ENCODE measurements at regions not wholly inside any gene's neighbourhood (a gene's known extent, or its start where the extent isn't known, plus 50 kb on each side); places are given as distances from the start of the nearest gene placed in this dataset.
"Not testable (repeated sequence)": the region's sequence is repeated elsewhere in the genome, so short reads cannot be mapped to it uniquely, and the experiment has no call there.

DNA sequence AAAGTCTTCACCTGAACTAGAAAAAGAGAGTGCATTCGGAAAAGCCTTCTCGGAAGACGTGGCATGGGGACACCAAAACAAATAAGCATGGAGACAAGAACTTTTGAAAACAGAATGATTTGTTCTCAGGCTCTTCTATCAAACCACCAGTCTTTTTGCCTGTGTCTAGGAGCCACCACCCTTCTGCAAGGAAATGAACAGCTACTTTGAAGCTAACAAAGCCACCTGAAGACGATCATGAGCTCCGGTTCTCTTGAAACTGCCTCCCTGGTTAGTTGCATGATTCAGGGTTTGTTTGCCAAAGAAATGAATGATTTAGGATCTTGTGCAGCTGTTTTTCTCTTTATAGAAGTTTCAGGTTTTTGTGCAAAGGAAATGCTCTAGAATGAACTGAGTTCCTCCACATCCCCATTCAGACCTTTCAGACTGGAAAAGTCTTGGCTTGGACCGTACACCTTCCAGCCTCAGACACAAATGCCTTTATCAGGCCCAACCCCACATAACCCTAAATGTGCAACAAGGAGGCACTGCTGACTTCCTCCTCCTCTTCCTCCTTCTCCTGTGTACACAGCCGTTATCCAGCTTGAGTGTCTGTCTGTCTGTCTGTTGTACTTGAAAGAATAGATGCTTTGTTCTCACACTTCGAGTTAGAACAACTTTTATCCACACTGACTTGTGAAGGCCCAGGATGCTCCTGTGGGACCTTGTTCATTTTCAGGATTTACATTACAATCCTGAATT lies 334.8 kb upstream of the KLF3 start:
- H3K4me3 Mint-ChIP-seq: no peak overlapping the region
- no peak for ATAC-seq
- DNase-seq (ENCODE audit: low spot score): no peak
- peaks cover 40 to 43% of the 10 kb centered on the region in 2 donors for H3K4me1 Mint-ChIP-seq (ENCODE audit: low read depth in 2 of 2)
- peak overlapping the region; percentile 47 to 69 for H3K27ac Mint-ChIP-seq
- no peaks in the 10 kb centered on the region for H3K27me3 Mint-ChIP-seq
- H3K36me3 Mint-ChIP-seq: peaks cover 10% of the 10 kb centered on the region
- peaks cover 5% of the 10 kb centered on the region for H3K9me3 Mint-ChIP-seq

DNA sequence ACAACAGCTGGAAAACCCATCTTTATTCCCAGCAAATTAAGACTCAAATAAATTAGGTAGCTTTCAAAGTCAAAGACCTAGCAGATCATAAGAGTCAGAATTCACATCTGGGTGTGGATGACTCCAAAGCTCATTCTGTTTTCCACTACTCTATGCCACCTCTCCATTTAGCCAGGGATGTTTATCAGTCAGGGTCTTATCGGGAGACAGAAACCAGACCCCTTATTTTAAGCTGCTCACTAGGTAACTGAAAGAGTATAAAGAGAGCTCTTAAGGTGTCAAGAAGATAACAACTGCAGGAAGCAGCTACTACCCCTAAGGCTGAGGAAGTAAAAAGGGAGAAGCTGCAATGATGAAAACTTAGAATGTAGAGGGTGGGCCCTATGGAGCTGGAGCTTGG lies 333.7 kb upstream of the KLF3 start:
- Mint-ChIP-seq H3K27ac (peak overlapping the region in 1 of 2 donors; percentile 98), H3K27me3 (no peaks in the 10 kb centered on the region), H3K4me1 (ENCODE audit: low read depth in 2 of 2) (peaks cover 48 to 54% of the 10 kb centered on the region in 2 donors), H3K4me3 (no peak overlapping the region), H3K9me3 (peaks cover 5% of the 10 kb centered on the region), H3K36me3 (peaks cover 7% of the 10 kb centered on the region)
- DNase-seq (ENCODE audit: low spot score) (no peak), ATAC-seq (no peak)

DNA sequence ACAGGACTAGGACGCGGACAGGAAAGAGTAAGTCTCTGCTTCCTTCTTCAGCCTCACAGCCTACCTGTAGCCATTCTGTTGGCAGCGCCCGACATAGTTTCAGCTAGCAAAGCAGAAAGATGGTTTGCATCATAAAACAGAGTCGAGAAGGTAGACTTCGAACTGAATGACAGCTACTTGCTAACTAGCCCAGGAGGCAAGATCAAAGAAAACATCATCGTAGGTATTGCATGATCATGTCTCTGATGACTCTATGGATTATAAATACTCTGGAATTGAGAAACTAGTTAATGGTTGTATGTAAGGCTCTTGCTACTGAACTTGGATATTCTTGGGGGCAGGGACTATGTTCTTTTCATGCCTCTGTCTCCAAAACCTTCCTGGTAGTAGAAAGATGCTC lies 333.1 kb upstream of the KLF3 start:
- Mint-ChIP-seq H3K36me3 (peaks cover 5% of the 10 kb centered on the region), H3K4me1 (ENCODE audit: low read depth in 2 of 2) (peaks cover 54 to 57% of the 10 kb centered on the region in 2 donors), H3K4me3 (no peak overlapping the region), H3K9me3 (peaks cover 3% of the 10 kb centered on the region), H3K27ac (peak overlapping the region in 1 of 2 donors; percentile 98), H3K27me3 (no peaks in the 10 kb centered on the region)
- ATAC-seq (no peak), DNase-seq (ENCODE audit: low spot score) (no peak)

DNA sequence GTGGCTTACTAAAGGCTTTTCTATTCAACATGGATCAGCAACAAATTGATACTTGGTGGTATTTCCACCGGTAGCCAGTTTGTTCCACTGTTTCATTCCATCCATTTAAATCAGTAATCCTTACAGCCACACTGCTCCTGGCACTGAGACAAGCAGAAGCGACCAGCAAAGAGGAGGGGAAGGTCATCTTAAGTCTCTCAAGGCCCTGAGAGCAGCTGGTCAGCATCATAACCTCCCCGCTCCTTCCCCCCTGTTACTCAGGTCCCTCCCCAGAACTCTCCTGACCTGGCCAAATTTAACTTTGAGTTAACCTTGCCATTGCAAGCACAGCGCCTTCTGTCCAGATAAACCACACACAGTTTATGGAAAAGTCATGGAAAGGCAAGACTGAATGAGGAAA lies 331.3 kb upstream of the KLF3 start:
- Mint-ChIP-seq H3K4me3 (peak overlapping the region; percentile 61), H3K4me1 (ENCODE audit: low read depth in 2 of 2) (peaks cover 54 to 57% of the 10 kb centered on the region in 2 donors), H3K27me3 (no peaks in the 10 kb centered on the region), H3K36me3 (peaks cover 5% of the 10 kb centered on the region), H3K9me3 (no peaks in the 10 kb centered on the region), H3K27ac (peak overlapping the region; percentile 83 to 98)
- DNase-seq (ENCODE audit: low spot score) (no peak), ATAC-seq (no peak)

DNA sequence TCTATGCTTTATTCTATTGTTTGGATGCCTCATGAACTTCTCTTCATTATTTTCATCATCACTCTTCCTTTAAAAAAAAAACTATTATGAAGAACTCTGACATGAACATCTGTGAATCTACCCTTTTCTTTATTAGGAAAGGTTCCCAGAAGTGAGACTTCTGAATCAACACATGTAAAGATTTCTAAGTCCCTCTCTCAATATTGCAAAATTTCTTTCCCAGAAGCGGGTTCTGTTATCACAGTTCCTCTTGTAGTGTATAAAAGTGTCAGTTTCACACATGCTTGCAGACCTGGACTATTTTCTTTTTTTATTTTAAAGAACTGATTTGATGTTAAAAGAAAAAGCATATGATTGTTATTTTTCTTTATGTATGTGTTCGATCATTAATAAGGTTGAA lies 330.8 kb upstream of the KLF3 start:
- peaks cover 51 to 55% of the 10 kb centered on the region in 2 donors for H3K4me1 Mint-ChIP-seq (ENCODE audit: low read depth in 2 of 2)

DNA sequence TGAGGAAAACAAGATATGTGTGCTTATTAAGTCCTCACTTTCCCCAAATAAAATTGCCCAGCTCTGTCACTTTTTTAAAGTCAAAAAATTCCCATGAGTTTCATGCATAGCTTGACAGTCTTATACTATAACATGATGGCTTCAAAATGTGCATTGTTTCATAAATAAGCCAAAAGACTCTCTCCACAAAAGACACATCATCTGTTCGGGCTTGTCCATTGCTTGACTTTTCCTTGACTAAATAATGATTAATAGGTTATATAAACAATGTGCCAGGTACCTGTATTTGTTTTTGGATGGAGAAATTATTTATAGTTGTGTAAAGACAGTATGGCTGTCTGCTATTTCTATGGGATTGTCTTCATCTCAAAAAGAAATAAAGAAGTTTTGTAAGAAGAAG lies 329.2 kb upstream of the KLF3 start:
- Mint-ChIP-seq H3K36me3 (peaks cover 24% of the 10 kb centered on the region), H3K27ac (peak overlapping the region; percentile 83 to 98), H3K4me3 (peak overlapping the region; percentile 43), H3K9me3 (peaks cover 13% of the 10 kb centered on the region), H3K4me1 (ENCODE audit: low read depth in 2 of 2) (peaks cover 42 to 48% of the 10 kb centered on the region in 2 donors), H3K27me3 (no peaks in the 10 kb centered on the region)
- DNase-seq (ENCODE audit: low spot score) (no peak), ATAC-seq (no peak)

More for the DNA sequence above, 330.8 kb upstream of the KLF3 start:
- H3K27me3 Mint-ChIP-seq: no peaks in the 10 kb centered on the region
- H3K9me3 Mint-ChIP-seq: peaks cover 5% of the 10 kb centered on the region
- H3K4me3 Mint-ChIP-seq: peak overlapping the region; percentile 61
- H3K36me3 Mint-ChIP-seq: peaks cover 11% of the 10 kb centered on the region
- DNase-seq (ENCODE audit: low spot score): no peak
- peak; percentile 73 to 86 for ATAC-seq
- peak overlapping the region; percentile 83 to 98 for H3K27ac Mint-ChIP-seq

DNA sequence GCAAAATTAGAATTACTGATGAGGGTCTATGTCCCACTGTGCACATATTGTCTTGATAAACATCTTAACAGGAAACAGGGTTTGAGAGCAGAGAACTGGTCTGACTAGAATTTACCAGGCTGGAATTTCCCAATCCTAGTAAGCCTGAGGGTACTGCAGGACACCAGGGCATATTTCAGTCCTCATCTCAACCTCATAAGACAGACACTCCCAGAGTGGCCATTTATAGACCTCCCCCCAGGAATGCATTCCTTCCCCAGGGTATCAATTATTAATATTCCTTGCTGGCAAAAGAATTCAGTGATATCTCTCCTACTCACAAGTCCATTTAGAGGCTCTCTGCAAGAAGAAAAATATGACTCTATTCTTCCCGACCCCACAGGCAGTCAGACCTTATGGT lies 325.1 kb upstream of the KLF3 start:
- Mint-ChIP-seq H3K9me3 (peaks cover 13% of the 10 kb centered on the region), H3K27ac (peak overlapping the region; percentile 38 to 73), H3K4me1 (ENCODE audit: low read depth in 2 of 2) (peaks cover 23 to 28% of the 10 kb centered on the region in 2 donors), H3K36me3 (peaks cover 24% of the 10 kb centered on the region)
- not testable (repeated sequence) for H3K27me3 Mint-ChIP-seq; ATAC-seq; H3K4me3 Mint-ChIP-seq; DNase-seq (ENCODE audit: low spot score)

DNA sequence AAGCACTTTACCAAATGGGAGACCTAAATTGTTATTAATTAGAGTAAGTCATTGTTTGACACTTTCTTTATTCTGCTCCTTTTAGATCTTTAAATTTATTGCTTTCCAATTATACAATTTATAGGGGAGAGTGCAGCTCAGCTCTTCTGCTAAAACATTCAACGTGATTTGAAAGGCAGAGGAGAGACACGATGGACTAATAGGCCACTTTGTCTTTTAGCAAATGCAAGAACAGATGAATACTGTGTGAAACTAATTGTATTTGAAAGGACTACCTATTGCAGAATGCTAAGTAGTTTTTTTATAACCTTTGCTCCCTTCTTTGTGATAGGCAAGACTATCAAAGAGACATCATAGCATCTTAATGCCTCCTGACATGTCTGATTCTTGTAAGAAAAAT lies 320.4 kb upstream of the KLF3 start:
- Mint-ChIP-seq H3K27ac (no peak overlapping the region), H3K4me1 (ENCODE audit: low read depth in 2 of 2) (peaks cover 6 to 7% of the 10 kb centered on the region in 2 donors), H3K9me3 (peaks cover 13% of the 10 kb centered on the region), H3K27me3 (peaks cover 0 to 5% of the 10 kb centered on the region in 2 donors), H3K36me3 (peaks cover 29% of the 10 kb centered on the region), H3K4me3 (no peak overlapping the region)
- DNase-seq (ENCODE audit: low spot score): no peak
- ATAC-seq: no peak

DNA sequence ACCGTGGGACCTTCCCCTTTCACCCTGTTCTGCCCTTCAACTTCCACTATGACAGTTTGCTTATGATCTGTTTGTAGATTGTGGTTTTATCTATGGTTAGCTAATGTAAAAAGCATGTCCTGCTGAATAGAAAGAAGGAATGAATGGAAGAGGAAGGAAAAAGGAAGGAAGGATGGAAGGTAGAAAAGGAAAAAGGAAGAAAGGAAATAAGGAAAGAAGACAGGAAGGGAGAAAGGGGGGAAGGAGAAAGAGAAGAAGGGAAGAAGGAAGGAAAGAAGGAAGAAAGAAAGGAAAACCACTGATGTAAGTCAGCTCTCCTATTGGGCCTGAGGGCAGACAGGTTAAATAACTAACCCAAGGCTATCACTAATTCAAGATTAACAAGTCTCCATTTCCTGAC lies 319.1 kb upstream of the KLF3 start:
- H3K27ac Mint-ChIP-seq: peak overlapping the region in 1 of 2 donors; percentile 24
- peaks cover 10% of the 10 kb centered on the region for H3K9me3 Mint-ChIP-seq
- H3K36me3 Mint-ChIP-seq: peaks cover 20% of the 10 kb centered on the region
- H3K27me3 Mint-ChIP-seq: peaks cover under 1 to 5% of the 10 kb centered on the region in 2 donors
- H3K4me1 Mint-ChIP-seq (ENCODE audit: low read depth in 2 of 2): peaks cover 4 to 6% of the 10 kb centered on the region in 2 donors
- ATAC-seq (no peak), DNase-seq (ENCODE audit: low spot score) (no peak)
- no peak overlapping the region for H3K4me3 Mint-ChIP-seq

DNA sequence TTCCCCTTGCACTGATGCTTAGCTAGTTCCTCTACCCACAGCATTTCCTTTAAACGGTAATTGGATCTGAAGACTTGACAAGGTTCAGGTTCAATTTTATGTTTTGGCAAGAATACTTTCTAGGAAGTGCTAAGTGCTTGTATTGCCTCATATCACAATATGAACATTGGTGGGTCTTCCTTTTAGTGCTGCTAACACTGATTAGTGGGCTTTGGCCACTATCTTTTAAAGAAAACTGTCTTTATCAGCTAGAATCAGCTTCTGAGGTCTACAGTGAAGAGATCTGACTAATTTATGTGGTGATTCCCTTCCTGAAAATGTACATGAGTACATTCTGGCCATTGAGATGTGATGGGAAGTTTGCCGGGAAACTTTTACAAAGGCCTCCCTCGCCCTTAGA lies 316.7 kb upstream of the KLF3 start:
- Mint-ChIP-seq H3K27ac (peak overlapping the region in 1 of 2 donors; percentile 7), H3K4me1 (ENCODE audit: low read depth in 2 of 2) (peaks cover 4 to 6% of the 10 kb centered on the region in 2 donors), H3K9me3 (peaks cover 16% of the 10 kb centered on the region), H3K36me3 (peaks cover 43% of the 10 kb centered on the region), H3K27me3 (peaks cover 9 to 11% of the 10 kb centered on the region in 2 donors), H3K4me3 (no peak overlapping the region)
- no peak for DNase-seq (ENCODE audit: low spot score)
- ATAC-seq: no peak

DNA sequence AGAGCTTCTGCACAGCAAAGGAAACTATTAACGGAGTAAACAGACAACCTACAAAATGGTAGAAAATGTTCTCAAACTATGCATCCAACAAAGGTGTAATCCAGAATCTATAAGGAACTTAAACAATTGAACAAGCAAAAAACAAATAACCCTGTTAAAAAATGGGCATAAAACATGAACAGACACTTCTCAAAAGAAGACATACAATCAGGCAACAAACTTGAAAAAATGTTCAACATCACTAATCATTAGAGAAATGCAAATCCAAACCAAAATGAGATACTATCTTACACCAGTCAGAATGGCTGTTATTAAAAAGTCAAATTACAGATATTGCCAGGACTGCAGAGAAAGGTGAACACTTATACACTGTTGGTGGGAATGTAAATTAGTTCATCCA lies 309.6 kb upstream of the KLF3 start:
- no peak overlapping the region for H3K27ac Mint-ChIP-seq
- peaks cover 36% of the 10 kb centered on the region for H3K36me3 Mint-ChIP-seq
- ATAC-seq: no peak
- peaks cover 7 to 11% of the 10 kb centered on the region in 2 donors for H3K27me3 Mint-ChIP-seq
- peaks cover 0 to 10% of the 10 kb centered on the region in 2 donors for H3K4me1 Mint-ChIP-seq (ENCODE audit: low read depth in 2 of 2)
- no peak overlapping the region for H3K4me3 Mint-ChIP-seq
- peaks cover 7% of the 10 kb centered on the region for H3K9me3 Mint-ChIP-seq
- no peak for DNase-seq (ENCODE audit: low spot score)

DNA sequence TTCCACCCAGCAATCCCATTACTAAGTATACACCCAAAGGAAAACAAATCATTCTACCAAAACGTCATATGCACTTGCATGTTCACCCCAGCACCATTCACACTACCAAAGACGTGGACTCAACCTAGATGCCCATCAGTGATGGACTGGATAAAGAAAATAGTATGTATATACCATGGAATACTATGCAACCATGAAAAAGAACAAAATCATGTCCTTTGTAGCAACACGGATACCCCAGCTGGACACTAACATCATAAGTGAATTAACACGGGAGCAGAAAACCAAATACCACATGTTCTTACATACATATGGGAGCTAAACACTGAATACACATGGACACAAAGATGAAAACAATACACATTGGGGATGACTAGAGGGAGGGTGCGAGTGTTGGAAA lies 309.1 kb upstream of the KLF3 start:
- peaks cover 7 to 11% of the 10 kb centered on the region in 2 donors for H3K27me3 Mint-ChIP-seq
- peaks cover 36% of the 10 kb centered on the region for H3K36me3 Mint-ChIP-seq
- DNase-seq (ENCODE audit: low spot score): no peak
- H3K4me1 Mint-ChIP-seq (ENCODE audit: low read depth in 2 of 2): peaks cover 0 to 10% of the 10 kb centered on the region in 2 donors
- no peak overlapping the region for H3K4me3 Mint-ChIP-seq
- no peak overlapping the region for H3K27ac Mint-ChIP-seq
- peaks cover 7% of the 10 kb centered on the region for H3K9me3 Mint-ChIP-seq
- no peak for ATAC-seq

DNA sequence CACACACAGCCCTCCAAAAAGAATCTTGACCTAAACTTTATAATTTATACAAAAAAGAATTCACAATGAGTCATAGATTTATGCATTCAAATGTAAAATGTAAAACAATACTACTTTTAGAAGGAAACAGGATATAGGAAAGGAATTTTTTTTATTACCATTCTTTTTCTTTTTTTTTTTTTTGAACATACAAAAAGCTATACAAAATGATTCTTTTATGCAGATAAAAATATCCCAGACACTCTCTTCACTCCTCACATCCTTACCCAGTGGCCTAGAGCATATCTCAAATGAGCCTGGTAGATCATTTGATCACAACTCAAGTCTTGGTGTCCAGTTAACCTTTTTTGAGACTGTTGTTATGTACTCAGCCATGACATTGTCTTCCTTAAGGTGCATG lies 307.3 kb upstream of the KLF3 start:
- DNase-seq (ENCODE audit: low spot score) (no peak), ATAC-seq (no peak)
- no peak overlapping the region for H3K27ac Mint-ChIP-seq
- no peak overlapping the region for H3K4me3 Mint-ChIP-seq
- peaks cover 19% of the 10 kb centered on the region for H3K36me3 Mint-ChIP-seq
- H3K9me3 Mint-ChIP-seq: no peaks in the 10 kb centered on the region
- peaks cover 0 to 2% of the 10 kb centered on the region in 2 donors for H3K27me3 Mint-ChIP-seq
- H3K4me1 Mint-ChIP-seq (ENCODE audit: low read depth in 2 of 2): peaks cover 0 to 10% of the 10 kb centered on the region in 2 donors

DNA sequence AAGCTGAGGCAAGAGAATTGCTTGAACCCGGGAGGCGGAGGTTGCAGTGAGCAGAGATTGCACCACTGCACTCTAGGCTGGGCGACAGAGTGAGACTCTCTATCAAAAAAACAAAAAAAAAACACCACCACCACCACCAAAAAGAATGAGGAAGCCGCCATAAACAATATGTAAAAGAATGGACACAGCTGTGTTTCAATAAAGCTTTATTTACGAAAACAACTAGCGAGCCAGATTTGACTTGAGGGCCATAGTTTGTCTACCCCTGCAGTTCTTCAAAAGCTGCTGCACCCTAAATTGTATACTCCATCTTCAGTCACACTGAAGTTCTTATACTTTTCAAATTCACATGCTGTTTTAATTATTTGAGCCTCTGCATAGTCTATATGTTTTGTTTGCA lies 306.5 kb upstream of the KLF3 start:
- Mint-ChIP-seq H3K36me3 (peaks cover 10% of the 10 kb centered on the region), H3K9me3 (no peaks in the 10 kb centered on the region), H3K27ac (no peak overlapping the region), H3K27me3 (peaks cover 0 to 2% of the 10 kb centered on the region in 2 donors), H3K4me1 (ENCODE audit: low read depth in 2 of 2) (peaks cover 0 to 10% of the 10 kb centered on the region in 2 donors), H3K4me3 (no peak overlapping the region)
- no peak for DNase-seq (ENCODE audit: low spot score)
- ATAC-seq: no peak
